Panc1 (cell line): ENCODE measurements at regions not wholly inside any gene's neighbourhood (a gene's known extent, or its start where the extent isn't known, plus 50 kb on each side); places are given as distances from the start of the nearest gene placed in this dataset.

Experiments used
- ATAC-seq: fragments of 200-7000 bp; cut with Tn5 transposase; 2 replicates; pipeline ENCODE4 v1.9.1; 2020; ENCODE audit warnings: mild to moderate bottlenecking, moderate library complexity
- BruUV-seq: library from RNA; stranded (reverse); fragments of 400-500 nt; replicated peaks from 2 replicates; lab custom pipeline; 2021; lab: Mats Ljungman, UMichigan
- CTCF ChIA-PET: fragments of 300-600 bp; sonication (Branson Sonifier 250); formaldehyde crosslinking; loops from one replicate; lab custom pipeline; 2022; ENCODE audit warnings: antibody characterized with exemption; lab: Charles Lee
- POLR2A ChIA-PET: fragments of 300-600 bp; sonication (Branson Sonifier 250); formaldehyde crosslinking; loops from one replicate; lab custom pipeline; 2022; ENCODE audit warnings: antibody characterized with exemption; lab: Charles Lee
- DNase-seq: peaks from one replicate; pipeline ENCODE4 v3.0.0-alpha.2; 2010; ENCODE audit warnings: low read depth, low spot score
- H3K27ac ChIP-seq: 2 replicates; pipeline ENCODE4 v1.5.1; 2011; ENCODE audit warnings: mild to moderate bottlenecking, low read length, inconsistent platforms
- H3K27me3 ChIP-seq: fragments of 200-500 bp; sonication (Bioruptor generic); 2 replicates; pipeline ENCODE4 v1.6.0; 2014; ENCODE audit warnings: low read length, inconsistent platforms; ENCODE audit not compliant: control insufficient read depth, insufficient read depth
- H3K36me3 ChIP-seq: fragments of 200-500 bp; sonication (Bioruptor generic); 2 replicates; pipeline ENCODE4 v1.5.1; 2014; ENCODE audit warnings: inconsistent platforms, mild to moderate bottlenecking, low read length, moderate library complexity; ENCODE audit not compliant: control insufficient read depth, insufficient read depth
- H3K4me1 ChIP-seq: 2 replicates; pipeline ENCODE4 v1.5.1; 2011; ENCODE audit warnings: inconsistent platforms, mild to moderate bottlenecking, low read length, moderate library complexity; ENCODE audit not compliant: control insufficient read depth, insufficient read depth
- H3K4me3 ChIP-seq, 2 experiments: 2 replicates each; pipeline ENCODE4 v1.5.1; 2011 to 2012; ENCODE audit warnings: low read depth in 2 of 2, low read length in 2 of 2, mild to moderate bottlenecking in 2 of 2, inconsistent platforms in 1 of 2, moderate library complexity in 1 of 2
- H3K9me3 ChIP-seq: fragments of 200-500 bp; sonication (Bioruptor generic); 2 replicates; pipeline ENCODE4 v1.5.1; 2014; ENCODE audit warnings: low read depth, mild to moderate bottlenecking, inconsistent platforms, low read length, moderate library complexity; ENCODE audit not compliant: control insufficient read depth, insufficient read depth
- CTCF ChIP-seq: fragments of 450-650 bp; IDR thresholded peaks from 2 replicates; pipeline ENCODE4 v1.5.1; 2017; ENCODE audit warnings: mild to moderate bottlenecking
- POLR2AphosphoS5 ChIP-seq: IDR thresholded peaks from 2 replicates; pipeline ENCODE4 v1.6.1; 2012; ENCODE audit warnings: mild to moderate bottlenecking, low read depth, low read length, moderate library complexity
- REST ChIP-seq, 2 experiments: IDR thresholded peaks; 2 replicates each; pipeline ENCODE4 v1.6.1; 2011 to 2012; ENCODE audit warnings: low read depth in 2 of 2, control low read depth in 1 of 2, low read length in 1 of 2, mild to moderate bottlenecking in 1 of 2, moderate library complexity in 1 of 2; ENCODE audit not compliant: insufficient read depth in 1 of 2
- SIN3A ChIP-seq: IDR thresholded peaks from 2 replicates; pipeline ENCODE4 v1.6.1; 2012; ENCODE audit warnings: low read depth, mild to moderate bottlenecking, low read length, moderate library complexity, borderline replicate concordance; ENCODE audit not compliant: insufficient read depth
- TCF7L2 ChIP-seq: IDR thresholded peaks from 2 replicates; pipeline ENCODE4 v1.6.1; 2011; ENCODE audit warnings: mild to moderate bottlenecking, low read depth, low read length, inconsistent platforms
- in situ Hi-C: cut with HindIII; loops from 2 replicates; pipeline ENCODE4 v1.10.0; 2016; ENCODE audit warnings: low sequenced_read_pairs, low pct_unique_long_range_greater_than_20kb
- intact Hi-C: fragments of 100-400 bp; cut with micrococcal nuclease; formaldehyde crosslinking; loops from one replicate; pipeline ENCODE4 v1.10.0; 2022; ENCODE audit not compliant: unreplicated experiment

- in situ Hi-C loops (no loop called here), intact Hi-C loops (no loop called here)
- ATAC-seq = no peak
- DNase-seq = no peak
- H3K4me3 ChIP-seq = no peak overlapping the region
- H3K27ac ChIP-seq = no peak overlapping the region
- no peaks in the 10 kb centered on the region for H3K9me3 ChIP-seq
- TF ChIP-seq TCF7L2 = no peak
- no peak for TF ChIP-seq REST (IDR thresholded peaks at IDR 0.05; ENCODE audit: insufficient read depth in 1 of 2, low read depth in 2 of 2, low read length in 1 of 2)
- no peak for TF ChIP-seq POLR2AphosphoS5
- no peak for TF ChIP-seq CTCF
- TF ChIP-seq SIN3A = no peak
- POLR2A ChIA-PET = no interaction called here
- H3K36me3 ChIP-seq = no peaks in the 10 kb centered on the region
- CTCF ChIA-PET = no interaction called here
- H3K27me3 ChIP-seq = no peaks in the 10 kb centered on the region
- no TSS peak for BruUV-seq
- H3K4me1 ChIP-seq = no peaks in the 10 kb centered on the region
Observed at GRCh38 chr13:89708013-89708412, 1639.5 kb upstream of the MIR17HG start.

- CTCF ChIA-PET = no interaction called here
- POLR2A ChIA-PET = no interaction called here
- TF ChIP-seq SIN3A (no peak), TCF7L2 (no peak), REST (IDR thresholded peaks at IDR 0.05; ENCODE audit: insufficient read depth in 1 of 2, low read depth in 2 of 2, low read length in 1 of 2) (no peak), CTCF (no peak), POLR2AphosphoS5 (no peak)
- BruUV-seq = no TSS peak
- no peak overlapping the region for H3K27ac ChIP-seq
- H3K27me3 ChIP-seq = no peaks in the 10 kb centered on the region
- in situ Hi-C loops (no loop called here), intact Hi-C loops (loop anchor here (10.0 kb wide), 1 partner anchor 204 kb away; no protein-coding TSS in a partner anchor)
- no peak for DNase-seq
- no peak overlapping the region for H3K4me3 ChIP-seq
- ATAC-seq = no peak
- no peaks in the 10 kb centered on the region for H3K9me3 ChIP-seq
- no peaks in the 10 kb centered on the region for H3K4me1 ChIP-seq
- no peaks in the 10 kb centered on the region for H3K36me3 ChIP-seq
Observed at GRCh38 chr13:89721216-89721615, 1626.3 kb upstream of the MIR17HG start.
